ENCODE measurements at regions not wholly inside any gene's neighbourhood (a gene's known extent, or its start where the extent isn't known, plus 50 kb on each side); places are given as distances from the start of the nearest gene placed in this dataset.

- Histone ChIP-seq H3K27ac (no peak overlapping the region), H3K9me3 (ENCODE audit: severe bottlenecking) (peaks cover 2% of the 10 kb centered on the region), H3K4me3 (ENCODE audit: low read depth, low read length) (no peak overlapping the region), H3K36me3 (no peaks in the 10 kb centered on the region), H3K27me3 (ENCODE audit: insufficient read depth, low read depth, severe bottlenecking) (no peaks in the 10 kb centered on the region)
- TF ChIP-seq, protein P1, sequence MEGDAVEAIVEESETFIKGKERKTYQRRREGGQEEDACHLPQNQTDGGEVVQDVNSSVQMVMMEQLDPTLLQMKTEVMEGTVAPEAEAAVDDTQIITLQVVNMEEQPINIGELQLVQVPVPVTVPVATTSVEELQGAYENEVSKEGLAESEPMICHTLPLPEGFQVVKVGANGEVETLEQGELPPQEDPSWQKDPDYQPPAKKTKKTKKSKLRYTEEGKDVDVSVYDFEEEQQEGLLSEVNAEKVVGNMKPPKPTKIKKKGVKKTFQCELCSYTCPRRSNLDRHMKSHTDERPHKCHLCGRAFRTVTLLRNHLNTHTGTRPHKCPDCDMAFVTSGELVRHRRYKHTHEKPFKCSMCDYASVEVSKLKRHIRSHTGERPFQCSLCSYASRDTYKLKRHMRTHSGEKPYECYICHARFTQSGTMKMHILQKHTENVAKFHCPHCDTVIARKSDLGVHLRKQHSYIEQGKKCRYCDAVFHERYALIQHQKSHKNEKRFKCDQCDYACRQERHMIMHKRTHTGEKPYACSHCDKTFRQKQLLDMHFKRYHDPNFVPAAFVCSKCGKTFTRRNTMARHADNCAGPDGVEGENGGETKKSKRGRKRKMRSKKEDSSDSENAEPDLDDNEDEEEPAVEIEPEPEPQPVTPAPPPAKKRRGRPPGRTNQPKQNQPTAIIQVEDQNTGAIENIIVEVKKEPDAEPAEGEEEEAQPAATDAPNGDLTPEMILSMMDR (IDR thresholded peaks at IDR 0.05; ENCODE audit: low read depth, low read length): no peak
- no peak for DNase-seq
Measured at GRCh38 chr16:59758848-59759247, 1024.7 kb upstream of the GOT2 start.

DNA sequence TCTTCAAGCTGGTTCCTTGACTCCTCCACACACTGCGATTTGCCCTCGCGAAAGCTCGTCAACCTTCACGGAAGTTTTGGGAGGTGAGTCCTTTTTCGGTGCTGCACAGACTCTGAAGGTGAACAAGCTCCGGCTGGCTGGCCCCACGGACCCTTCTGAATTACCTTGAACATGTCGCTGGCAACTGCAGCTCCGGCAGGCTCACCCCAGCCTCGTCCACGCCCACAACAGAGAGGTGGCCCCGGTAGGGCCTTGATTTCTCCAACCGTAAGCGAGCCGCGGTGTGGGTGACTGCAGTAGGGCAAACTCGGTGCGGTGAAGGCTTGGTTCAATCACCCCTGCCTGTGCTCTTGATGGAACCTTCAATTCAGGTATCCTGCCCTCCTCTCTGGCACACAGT lies 1020.7 kb upstream of the GOT2 start:
- no peak for DNase-seq

GRCh38 chr16:59749662-59750336 lies 1015.7 kb upstream of the GOT2 start:
- no peaks in the 10 kb centered on the region for H3K36me3 ChIP-seq
- no peaks in the 10 kb centered on the region for H3K27me3 ChIP-seq (ENCODE audit: insufficient read depth, low read depth, severe bottlenecking)
- TF ChIP-seq, protein P1 (IDR thresholded peaks at IDR 0.05; ENCODE audit: low read depth, low read length): no peak
- no peak overlapping the region for H3K27ac ChIP-seq
- H3K9me3 ChIP-seq (ENCODE audit: severe bottlenecking): no peaks in the 10 kb centered on the region
- DNase-seq: no peak
- no peak overlapping the region for H3K4me3 ChIP-seq (ENCODE audit: low read depth, low read length)

More for the DNA sequence above, 1020.7 kb upstream of the GOT2 start:
- TF ChIP-seq, protein P1 (IDR thresholded peaks at IDR 0.05; ENCODE audit: low read depth, low read length): no peak
- Histone ChIP-seq H3K27me3 (ENCODE audit: insufficient read depth, low read depth, severe bottlenecking) (no peaks in the 10 kb centered on the region), H3K4me3 (ENCODE audit: low read depth, low read length) (no peak overlapping the region), H3K27ac (no peak overlapping the region), H3K9me3 (ENCODE audit: severe bottlenecking) (no peaks in the 10 kb centered on the region), H3K36me3 (no peaks in the 10 kb centered on the region)

DNA sequence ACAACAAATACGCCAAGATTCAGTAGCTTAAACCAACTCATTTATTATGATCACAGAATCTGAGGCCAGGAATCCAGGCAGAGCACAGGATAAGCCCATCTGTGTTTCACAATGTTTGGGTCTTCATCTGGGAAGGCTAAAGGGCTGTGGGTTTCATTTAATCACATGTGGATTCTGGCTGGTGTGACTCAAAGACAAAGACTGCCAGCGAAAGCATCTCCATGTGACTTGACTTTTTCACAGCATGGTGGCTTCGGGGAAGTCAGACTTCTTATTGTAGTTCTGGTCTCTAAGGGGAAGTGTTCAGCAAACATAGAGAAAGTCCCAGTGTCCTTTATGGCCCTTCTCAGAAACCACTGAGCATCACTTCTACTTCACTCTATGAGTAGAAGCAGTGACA lies 1014.4 kb upstream of the GOT2 start:
- TF ChIP-seq, protein P1 (IDR thresholded peaks at IDR 0.05; ENCODE audit: low read depth, low read length): no peak
- no peaks in the 10 kb centered on the region for H3K27me3 ChIP-seq (ENCODE audit: insufficient read depth, low read depth, severe bottlenecking)
- H3K9me3 ChIP-seq (ENCODE audit: severe bottlenecking): no peaks in the 10 kb centered on the region
- no peak for DNase-seq
- no peaks in the 10 kb centered on the region for H3K36me3 ChIP-seq
- H3K4me3 ChIP-seq (ENCODE audit: low read depth, low read length): no peak overlapping the region
- no peak overlapping the region for H3K27ac ChIP-seq

GRCh38 chr16:59743504-59743903 lies 1009.4 kb upstream of the GOT2 start:
- Histone ChIP-seq H3K27ac (no peak overlapping the region), H3K27me3 (ENCODE audit: insufficient read depth, low read depth, severe bottlenecking) (no peaks in the 10 kb centered on the region), H3K4me3 (ENCODE audit: low read depth, low read length) (no peak overlapping the region), H3K9me3 (ENCODE audit: severe bottlenecking) (no peaks in the 10 kb centered on the region), H3K36me3 (no peaks in the 10 kb centered on the region)
- DNase-seq: no peak
- TF ChIP-seq, protein P1 (IDR thresholded peaks at IDR 0.05; ENCODE audit: low read depth, low read length): no peak

DNA sequence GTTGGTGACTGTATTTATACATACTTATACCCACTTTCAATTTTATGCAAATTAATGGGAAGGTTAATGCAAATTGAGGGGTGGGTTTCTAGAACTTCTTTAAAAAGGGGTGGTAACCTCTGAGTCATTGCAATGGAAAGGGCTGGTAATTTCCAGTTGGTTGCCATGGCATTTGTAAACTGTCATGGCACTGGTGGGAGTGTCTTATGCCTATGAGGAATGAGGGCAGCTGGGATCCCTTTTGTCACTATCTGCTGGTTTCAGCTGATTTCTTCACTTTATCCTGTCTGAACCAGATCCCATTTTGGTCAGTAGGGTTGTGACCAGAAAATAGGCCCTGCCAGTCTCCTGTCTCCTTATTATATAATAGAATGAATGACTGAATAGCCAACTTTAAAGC lies 1006.7 kb upstream of the GOT2 start:
- Histone ChIP-seq H3K36me3 (no peaks in the 10 kb centered on the region), H3K27me3 (ENCODE audit: insufficient read depth, low read depth, severe bottlenecking) (no peaks in the 10 kb centered on the region), H3K27ac (no peak overlapping the region), H3K9me3 (ENCODE audit: severe bottlenecking) (no peaks in the 10 kb centered on the region), H3K4me3 (ENCODE audit: low read depth, low read length) (no peak overlapping the region)
- DNase-seq: no peak
- TF ChIP-seq, protein P1 (IDR thresholded peaks at IDR 0.05; ENCODE audit: low read depth, low read length): no peak

Data from WERI-Rb-1 (cell line).